G401 (cell line): ENCODE measurements at regions not wholly inside any gene's neighbourhood (a gene's known extent, or its start where the extent isn't known, plus 50 kb on each side); places are given as distances from the start of the nearest gene placed in this dataset.
"Not testable (repeated sequence)": the region's sequence is repeated elsewhere in the genome, so short reads cannot be mapped to it uniquely, and the experiment has no call there.

ENCODE experiments used
- DNase-seq: peaks from one replicate; pipeline ENCODE4 v3.0.0-alpha.2; 2015; ENCODE audit warnings: low spot score
- in situ Hi-C: cut with HindIII; loops from 2 replicates; pipeline ENCODE4 v1.10.0; 2016; ENCODE audit warnings: low sequenced_read_pairs, mixed read lengths

DNA sequence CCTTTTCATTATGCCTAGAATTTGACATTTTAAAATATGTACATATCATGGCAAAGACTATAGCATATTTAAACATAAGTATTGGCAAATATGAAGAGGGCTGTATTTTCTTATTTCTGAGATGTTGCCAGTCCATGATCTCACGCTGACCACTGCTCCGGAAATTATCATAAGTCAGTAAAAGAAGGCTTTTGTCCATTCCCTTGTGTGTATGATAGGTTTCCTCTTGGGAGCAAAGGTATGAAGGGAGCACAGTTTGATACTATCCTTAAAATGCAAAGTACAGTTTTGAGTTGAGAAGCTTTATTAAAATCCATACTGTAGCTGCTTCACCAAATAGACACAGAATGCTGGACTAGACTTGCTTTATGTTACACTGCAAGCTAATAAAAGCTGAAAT, 52.6 kb upstream of the AGA start:
- in situ Hi-C loops: no loop called here

DNA sequence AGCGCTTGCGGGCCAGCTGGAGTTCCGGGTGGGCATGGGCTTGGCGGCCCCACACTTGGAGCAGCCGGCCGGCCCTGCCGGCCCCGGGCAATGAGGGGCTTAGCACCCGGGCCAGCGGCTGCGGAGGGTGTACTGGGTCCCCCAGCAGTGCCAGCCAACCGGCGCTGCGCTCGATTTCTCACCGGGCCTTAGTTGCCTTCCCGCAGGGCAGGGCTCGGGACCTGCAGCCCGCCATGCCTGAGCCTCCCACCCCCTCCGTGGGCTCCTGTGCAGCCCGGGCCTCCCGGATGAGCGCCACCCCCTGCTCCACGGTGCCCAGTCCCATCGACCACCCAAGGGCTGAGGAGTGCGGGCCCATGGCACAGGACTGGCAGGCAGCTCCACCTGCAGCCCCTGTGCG, 53.4 kb upstream of the AGA start:
- DNase-seq, in situ Hi-C loops: not testable (repeated sequence)

More for the DNA sequence above, 52.6 kb upstream of the AGA start:
- no peak for DNase-seq

DNA sequence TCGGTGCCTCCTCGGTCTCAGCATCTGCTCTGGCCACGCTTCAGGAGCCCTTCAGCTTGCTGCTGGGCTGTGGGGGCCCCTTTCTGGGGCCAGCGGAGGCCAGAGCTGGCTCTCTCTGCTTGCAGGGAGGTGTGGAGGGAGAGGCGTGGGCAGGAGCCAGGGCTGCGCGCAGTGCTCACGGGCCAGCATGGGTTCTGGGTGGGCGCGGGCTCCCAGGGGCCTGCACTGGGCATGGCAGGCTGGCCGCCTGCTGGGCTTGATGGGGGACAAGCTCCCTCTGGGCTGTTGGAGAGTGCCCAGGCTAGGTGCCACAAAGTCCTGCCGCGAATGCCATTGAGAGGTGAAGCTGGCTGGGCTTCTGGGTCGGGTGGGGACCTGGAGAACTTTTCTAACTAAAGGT, 57.3 kb upstream of the AGA start:
- DNase-seq: no peak
- in situ Hi-C loops: no loop called here

DNA sequence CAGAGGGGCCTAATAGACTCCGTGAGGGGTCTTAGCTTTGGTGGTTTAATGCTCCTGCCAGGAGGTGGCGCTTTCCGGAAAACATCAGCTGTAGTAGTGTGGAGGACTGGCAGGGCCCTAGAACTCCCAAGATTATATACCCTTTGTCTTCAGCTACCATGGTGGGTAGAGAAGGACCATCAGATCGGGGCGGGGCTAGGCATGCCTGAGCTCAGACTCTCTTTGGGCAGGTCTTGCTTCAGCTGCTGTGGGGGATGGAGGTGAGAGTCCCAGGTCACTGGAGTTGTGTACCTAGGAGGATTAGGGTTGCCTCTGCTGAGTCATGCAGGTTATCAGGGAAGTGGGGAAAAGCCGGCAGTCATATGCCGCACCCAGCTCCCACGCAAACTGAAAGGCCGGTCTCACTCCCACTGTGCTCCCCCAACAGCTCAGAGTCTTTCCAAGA, 63.0 kb upstream of the AGA start:
- in situ Hi-C loops: no loop called here
- DNase-seq: no peak

- no peak for DNase-seq
- in situ Hi-C loops: no loop called here
These were observed 66.4 kb upstream of the AGA start for GRCh38 chr4:177508662-177509061.

DNA sequence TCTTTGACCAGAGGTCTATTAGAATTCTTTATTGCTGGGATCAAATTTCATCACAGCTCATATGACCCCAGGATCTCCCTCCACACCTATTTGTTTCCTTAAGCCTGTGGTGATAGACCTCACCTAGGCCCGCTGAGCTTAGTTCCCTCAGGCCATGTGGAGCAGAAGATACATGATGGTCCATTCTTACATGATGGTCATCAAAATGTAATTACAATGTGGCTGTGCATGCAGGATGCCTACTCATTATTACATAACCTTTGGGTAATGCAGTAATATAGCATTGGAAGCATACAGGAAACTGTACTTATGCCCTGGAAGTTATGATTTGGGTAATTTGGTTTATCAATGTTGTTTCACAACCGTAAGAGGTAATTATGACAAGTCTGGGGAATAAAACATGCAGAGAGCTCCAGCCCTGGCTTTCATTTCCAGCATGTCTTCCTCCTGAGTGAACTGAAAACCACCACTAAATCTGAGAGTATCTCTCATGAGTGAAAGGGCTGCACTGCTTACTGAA, 67.0 kb upstream of the AGA start:
- no peak for DNase-seq
- in situ Hi-C loops: no loop called here

GRCh38 chr4:177511611-177512010, 69.4 kb upstream of the AGA start:
- in situ Hi-C loops: no loop called here
- DNase-seq: no peak

- in situ Hi-C loops: no loop called here
- no peak for DNase-seq
These were observed 70.4 kb upstream of the AGA start for GRCh38 chr4:177512646-177513045.

DNA sequence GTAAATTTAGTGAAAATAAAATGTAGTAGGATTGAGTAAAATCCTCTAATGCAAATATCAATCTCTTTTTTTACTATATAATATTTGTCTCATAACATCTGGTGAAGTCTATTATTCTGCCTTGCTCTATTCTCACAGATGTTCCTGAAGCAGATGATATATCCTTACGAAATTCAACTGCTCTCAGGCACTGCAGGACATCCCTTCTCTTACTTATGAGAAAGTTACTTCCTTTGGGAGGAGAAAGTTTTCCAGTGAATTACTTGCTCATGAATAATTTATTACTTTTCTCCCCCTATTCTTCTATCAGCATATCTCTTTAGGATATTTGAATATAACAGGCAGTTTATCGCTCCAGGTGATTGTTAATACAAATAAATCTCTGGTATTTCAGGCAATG, 75.6 kb upstream of the AGA start:
- in situ Hi-C loops: no loop called here
- no peak for DNase-seq

DNA sequence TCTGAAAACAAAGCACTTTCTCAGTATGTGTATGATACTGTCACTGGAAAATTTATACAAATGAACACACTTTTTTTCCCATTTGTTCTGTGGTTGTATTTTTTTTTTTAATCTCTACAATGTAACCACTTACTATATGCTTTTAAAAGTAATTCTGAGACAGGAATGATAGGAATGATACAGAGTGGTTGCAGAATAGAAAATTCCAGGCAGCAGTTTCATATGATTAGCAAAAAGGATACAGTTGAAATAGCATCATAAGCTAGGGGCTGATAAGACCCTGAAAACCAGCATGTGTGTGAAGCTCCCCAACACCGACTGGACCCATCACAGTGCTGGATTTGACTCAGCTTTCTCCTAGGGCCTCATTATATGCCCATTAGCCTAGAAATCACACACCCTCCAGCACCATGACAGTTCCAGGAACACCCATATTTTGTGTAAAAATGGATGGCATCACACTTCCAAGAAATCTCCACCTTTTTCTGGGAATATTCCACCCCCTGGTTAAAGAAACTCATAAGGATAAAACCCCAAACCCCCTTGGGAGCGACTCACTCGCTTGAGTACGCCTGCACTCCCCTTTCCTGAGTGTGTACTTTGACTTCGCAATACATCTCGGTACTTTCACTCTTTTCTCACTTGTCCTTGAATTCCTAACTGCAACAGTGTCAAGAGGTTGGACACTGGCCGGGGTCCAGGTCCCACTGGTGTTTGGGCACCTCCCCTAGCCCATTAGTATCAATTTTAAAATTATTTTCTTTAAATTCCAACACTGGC, 77.4 kb upstream of the AGA start:
- in situ Hi-C loops: no loop called here

DNA sequence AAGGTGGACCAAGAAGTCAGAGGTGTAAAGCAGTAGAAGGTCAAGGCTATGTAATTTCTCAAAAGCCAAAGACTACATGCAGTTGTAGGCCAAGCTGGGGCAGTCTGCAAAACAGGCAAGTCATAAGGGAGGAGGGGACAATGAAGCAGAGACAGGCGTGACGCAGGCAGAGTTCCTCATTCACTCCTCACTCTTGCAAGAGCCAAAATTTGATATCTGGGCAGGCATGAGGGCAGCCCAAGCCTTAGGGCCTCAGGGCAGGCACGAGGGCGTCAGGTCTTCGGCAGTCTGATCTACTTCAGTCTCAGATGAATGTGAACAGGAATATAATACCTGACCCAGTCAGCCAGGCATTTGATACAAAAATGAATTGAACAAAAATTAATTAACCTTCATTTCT, 86.4 kb upstream of the AGA start:
- in situ Hi-C loops: no loop called here
- DNase-seq: no peak

More for the DNA sequence above, 77.4 kb upstream of the AGA start:
- DNase-seq: no peak

GRCh38 chr4:177530561-177530960, 88.3 kb upstream of the AGA start:
- in situ Hi-C loops: no loop called here
- DNase-seq: no peak

- DNase-seq: no peak
- in situ Hi-C loops: no loop called here
These were observed 90.1 kb upstream of the AGA start for GRCh38 chr4:177532358-177532757.

- DNase-seq, in situ Hi-C loops: not testable (repeated sequence)
These were observed 92.6 kb upstream of the AGA start for GRCh38 chr4:177534841-177535240.

- no peak for DNase-seq
- in situ Hi-C loops: no loop called here
These were observed 104.5 kb upstream of the AGA start for GRCh38 chr4:177546745-177547144.

DNA sequence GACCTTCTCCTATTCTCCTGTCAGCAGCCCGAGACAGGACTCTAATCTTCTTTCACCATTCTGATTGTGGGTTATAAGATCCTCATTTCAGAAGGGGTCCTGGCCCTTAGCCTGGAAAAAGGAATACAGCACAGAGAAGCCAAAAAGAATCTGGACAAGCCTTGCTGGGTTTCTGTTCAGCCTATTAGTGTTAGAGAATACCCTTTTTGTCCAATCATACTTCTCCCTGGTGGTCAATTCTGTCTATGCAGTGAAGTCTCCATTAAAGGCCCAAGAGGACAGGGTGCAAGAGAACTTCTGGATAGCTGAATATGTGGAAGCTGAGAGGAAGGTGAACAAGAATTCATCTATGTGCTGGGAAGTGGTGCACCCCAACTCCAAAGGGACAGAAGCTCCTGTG, 105.7 kb upstream of the AGA start:
- in situ Hi-C loops: no loop called here

GRCh38 chr4:177555007-177555574, 112.9 kb upstream of the AGA start:
- no peak for DNase-seq
- in situ Hi-C loops: no loop called here

More for the DNA sequence above, 105.7 kb upstream of the AGA start:
- DNase-seq: no peak

GRCh38 chr4:177557416-177557815, 115.2 kb upstream of the AGA start:
- DNase-seq: no peak
- in situ Hi-C loops: no loop called here

DNA sequence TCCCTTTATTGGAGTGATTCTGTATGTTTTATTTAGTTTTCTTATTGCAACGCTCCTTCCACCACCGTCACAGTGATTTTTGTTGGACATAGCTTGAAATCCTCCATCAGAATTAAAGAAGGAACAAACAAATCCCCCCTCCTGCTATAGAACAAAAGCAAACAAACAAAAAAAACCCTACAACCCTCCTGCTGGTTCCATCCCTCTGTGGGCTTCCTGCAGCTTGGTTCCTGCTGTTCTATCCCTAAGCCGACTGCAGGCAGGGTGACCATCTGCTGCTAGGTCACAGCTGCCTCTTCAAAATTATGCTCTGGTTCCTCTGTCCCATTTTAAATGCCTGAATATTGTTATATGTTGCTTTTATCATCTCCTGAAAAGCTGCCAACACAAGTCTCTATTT, 116.8 kb upstream of the AGA start:
- DNase-seq: no peak
- in situ Hi-C loops: no loop called here

DNA sequence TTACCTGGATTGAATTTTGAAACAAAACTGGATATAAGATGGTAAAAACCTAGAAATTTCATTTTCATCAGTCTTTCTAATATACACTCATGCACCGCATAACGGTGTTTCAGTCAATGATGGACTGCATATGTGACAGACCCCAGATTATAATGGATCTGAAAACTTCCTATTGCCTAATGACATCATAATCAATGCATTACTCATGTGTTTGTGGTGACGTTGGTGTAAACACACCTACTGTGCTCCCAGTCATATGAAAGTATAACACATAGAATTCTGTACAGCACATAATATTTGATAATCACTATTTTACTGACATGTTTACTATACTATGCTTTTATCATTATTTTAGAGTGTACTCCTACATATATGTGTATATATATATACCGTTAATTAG, 119.9 kb upstream of the AGA start:
- in situ Hi-C loops: no loop called here

GRCh38 chr4:177562859-177563258, 120.6 kb upstream of the AGA start:
- in situ Hi-C loops: no loop called here
- DNase-seq: no peak

More for the DNA sequence above, 119.9 kb upstream of the AGA start:
- DNase-seq: no peak
